H1 (cell line): ENCODE measurements at regions not wholly inside any gene's neighbourhood (a gene's known extent, or its start where the extent isn't known, plus 50 kb on each side); places are given as distances from the start of the nearest gene placed in this dataset.

Source experiments
- CTCF ChIA-PET: fragments of 300-600 bp; sonication (Branson Sonifier 250); formaldehyde crosslinking; loops from one replicate; lab custom pipeline; 2021; ENCODE audit not compliant: partially characterized antibody; lab: Charles Lee
- POLR2A ChIA-PET: fragments of 300-600 bp; sonication (Branson Sonifier 250); formaldehyde crosslinking; loops from one replicate; lab custom pipeline; 2021; ENCODE audit warnings: inconsistent platforms; ENCODE audit not compliant: partially characterized antibody; lab: Charles Lee
- DNase-seq, 2 experiments: peaks; one replicate each; pipeline versions ENCODE4 v3.0.0 to v3.0.0-alpha.2; 2010 to 2022; ENCODE audit warnings: low spot score in 2 of 2, low read depth in 1 of 2, mixed read lengths in 1 of 2
- FAIRE-seq: peaks from 2 replicates; lab custom pipeline; 2011; peaks lifted over from hg19 to GRCh38; lab: Jason Lieb, UNC
- H2AFZ ChIP-seq: 2 replicates; pipeline ENCODE4 v1.8.1; 2012; ENCODE audit warnings: low read length, inconsistent platforms
- H2AK5ac ChIP-seq: 2 replicates; pipeline ENCODE4 v1.6.1; 2013; ENCODE audit warnings: low read depth, low read length
- H2BK120ac ChIP-seq: replicated peaks from 2 replicates; pipeline ENCODE3; 2013; ENCODE audit warnings: low read depth, low read length, inconsistent platforms
- H2BK12ac ChIP-seq: 2 replicates; pipeline ENCODE4 v1.6.1; 2013; ENCODE audit warnings: low read depth, low read length
- H2BK15ac ChIP-seq: 2 replicates; pipeline ENCODE4 v1.6.1; 2013; ENCODE audit warnings: low read length
- H2BK20ac ChIP-seq: 2 replicates; pipeline ENCODE4 v1.6.1; 2013; ENCODE audit warnings: low read length
- H2BK5ac ChIP-seq: 2 replicates; pipeline ENCODE4 v1.6.1; 2013; ENCODE audit warnings: low read depth, low read length
- H3K14ac ChIP-seq: 2 replicates; pipeline ENCODE4 v1.6.1; 2013; ENCODE audit warnings: inconsistent platforms; ENCODE audit not compliant: insufficient read length
- H3K18ac ChIP-seq: 2 replicates; pipeline ENCODE4 v1.6.1; 2013; ENCODE audit warnings: low read length; ENCODE audit errors: extremely low read depth
- H3K23ac ChIP-seq: 2 replicates; pipeline ENCODE4 v1.6.1; 2013; ENCODE audit warnings: inconsistent platforms; ENCODE audit not compliant: insufficient read length
- H3K23me2 ChIP-seq: 2 replicates; pipeline ENCODE4 v1.6.1; 2013; ENCODE audit warnings: low read depth, low read length
- H3K27ac ChIP-seq: 2 replicates; pipeline ENCODE4 v1.6.1; 2011; ENCODE audit warnings: low read depth, low read length, inconsistent platforms
- H3K27me3 ChIP-seq, 4 experiments: replicated peaks in 1 of 4; 1 replicate in 1 of 4; 2 replicates in 3 of 4; pipeline versions ENCODE4 v1.6.1 to v1.8.1; 2011 to 2013; ENCODE audit warnings: low read length in 3 of 4, mild to moderate bottlenecking in 3 of 4, inconsistent platforms in 2 of 4, mixed read lengths in 2 of 4, moderate library complexity in 1 of 4; ENCODE audit not compliant: control insufficient read depth in 3 of 4, insufficient read depth in 3 of 4; ENCODE audit errors: extremely low read depth in 1 of 4
- H3K36me3 ChIP-seq, 4 experiments: 2 replicates each; pipeline versions ENCODE4 v1.6.1 to v1.8.1; 2011 to 2013; ENCODE audit warnings: mild to moderate bottlenecking in 4 of 4, low read length in 3 of 4, moderate library complexity in 2 of 4, control low read depth in 1 of 4, inconsistent platforms in 1 of 4; ENCODE audit not compliant: insufficient read depth in 4 of 4, control insufficient read depth in 2 of 4
- H3K4ac ChIP-seq: replicated peaks from 2 replicates; pipeline ENCODE3; 2013; ENCODE audit warnings: low read length, low read depth, mixed read lengths, inconsistent platforms; ENCODE audit not compliant: insufficient read length
- H3K4me1 ChIP-seq, 4 experiments: replicated peaks in 1 of 4; 1 replicate in 1 of 4; 2 replicates in 3 of 4; pipeline versions ENCODE4 v1.6.1 to v1.8.1; 2011 to 2013; ENCODE audit warnings: low read length in 3 of 4, inconsistent platforms in 2 of 4, mixed read lengths in 1 of 4; ENCODE audit not compliant: insufficient read depth in 4 of 4, control insufficient read depth in 3 of 4
- H3K4me2 ChIP-seq, 2 experiments: 2 replicates each; pipeline versions ENCODE4 v1.6.1 to v1.8.1; 2011 to 2013; ENCODE audit warnings: low read depth in 2 of 2, low read length in 2 of 2, control low read depth in 1 of 2, inconsistent platforms in 1 of 2, mild to moderate bottlenecking in 1 of 2; ENCODE audit not compliant: insufficient read depth in 1 of 2
- H3K4me3 ChIP-seq, 4 experiments: fragments of 200-600, 300-600 bp in 1 of 4; sonication (generic), shearing (Covaris generic), sonication (Bioruptor Twin) in 1 of 4; 2 replicates each; pipeline versions ENCODE4 v1.5.1 to v1.8.1; 2011 to 2016; ENCODE audit warnings: low read length in 4 of 4, low read depth in 3 of 4, control low read depth in 2 of 4, inconsistent platforms in 2 of 4, mild to moderate bottlenecking in 2 of 4, mixed read lengths in 1 of 4, moderate library complexity in 1 of 4; ENCODE audit not compliant: insufficient read depth in 2 of 4; ENCODE audit errors: extremely low read depth in 1 of 4
- H3K56ac ChIP-seq: replicated peaks from 2 replicates; pipeline ENCODE3; 2013; ENCODE audit warnings: low read depth, mild to moderate bottlenecking, mixed read lengths, low read length, inconsistent platforms; ENCODE audit not compliant: insufficient read length
- H3K79me1 ChIP-seq: 2 replicates; pipeline ENCODE4 v1.6.1; 2013; ENCODE audit warnings: low read depth, low read length, control low read depth
- H3K79me2 ChIP-seq, 2 experiments: 2 replicates each; pipeline versions ENCODE4 v1.6.1 to v1.8.1; 2012 to 2013; ENCODE audit warnings: low read length in 2 of 2, mild to moderate bottlenecking in 2 of 2, inconsistent platforms in 1 of 2; ENCODE audit not compliant: insufficient read depth in 2 of 2, control insufficient read depth in 1 of 2
- H3K9ac ChIP-seq, 4 experiments: replicated peaks in 1 of 4; 1 replicate in 1 of 4; 2 replicates in 3 of 4; pipeline versions ENCODE4 v1.6.1 to v1.8.1; 2011 to 2013; ENCODE audit warnings: low read depth in 3 of 4, low read length in 3 of 4, control low read depth in 2 of 4, mild to moderate bottlenecking in 2 of 4, moderate library complexity in 2 of 4, inconsistent platforms in 1 of 4; ENCODE audit errors: extremely low read depth in 1 of 4
- H3K9me3 ChIP-seq, 2 experiments: 2 replicates each; pipeline versions ENCODE4 v1.6.1 to v1.8.1; 2012 to 2013; ENCODE audit warnings: mild to moderate bottlenecking in 2 of 2, moderate library complexity in 2 of 2, control low read depth in 1 of 2, inconsistent platforms in 1 of 2, low read depth in 1 of 2, low read length in 1 of 2, mixed read lengths in 1 of 2; ENCODE audit not compliant: insufficient read depth in 2 of 2
- H4K20me1 ChIP-seq, 2 experiments: replicated peaks in 1 of 2; 2 replicates each; pipeline versions ENCODE3 to v1.8.1; 2011 to 2013; ENCODE audit warnings: inconsistent platforms in 2 of 2, low read length in 2 of 2, mild to moderate bottlenecking in 1 of 2; ENCODE audit not compliant: insufficient read depth in 2 of 2, control insufficient read depth in 1 of 2
- H4K5ac ChIP-seq: 2 replicates; pipeline ENCODE4 v1.6.1; 2013; ENCODE audit warnings: low read length, low read depth, mixed read lengths, inconsistent platforms; ENCODE audit not compliant: insufficient read length
- H4K8ac ChIP-seq: 2 replicates; pipeline ENCODE4 v1.8.0; 2013; ENCODE audit warnings: mild to moderate bottlenecking, moderate library complexity, low read length, inconsistent platforms; ENCODE audit not compliant: insufficient read depth; ENCODE audit errors: extremely low read depth
- H4K91ac ChIP-seq: replicated peaks from 2 replicates; pipeline ENCODE3; 2013; ENCODE audit warnings: low read length, mixed read lengths, inconsistent platforms; ENCODE audit not compliant: insufficient read length
- ASH2L ChIP-seq: fragments of 200-600, 300-600 bp; sonication (generic); IDR thresholded peaks from one replicate; pipeline ENCODE4 v1.7.1; 2017; ENCODE audit warnings: low read length
- BRCA1 ChIP-seq: IDR thresholded peaks from 2 replicates; pipeline ENCODE4 v1.6.1; 2012; ENCODE audit warnings: low read depth, low read length, improper control_type of control experiment
- CBX8 ChIP-seq: fragments of 300-800, 300-1000 bp; sonication (generic); IDR thresholded peaks from 2 replicates; pipeline ENCODE4 v1.7.1; 2016; ENCODE audit warnings: low read depth, low read length, borderline replicate concordance
- CEBPB ChIP-seq: IDR thresholded peaks from 2 replicates; pipeline ENCODE4 v1.6.1; 2012; ENCODE audit warnings: low read depth, low read length
- HDAC6 ChIP-seq: IDR thresholded peaks from one replicate; pipeline ENCODE4 v1.7.1; 2012; ENCODE audit warnings: low read depth, mild to moderate bottlenecking, inconsistent platforms, low read length, moderate library complexity
- JUND ChIP-seq: IDR thresholded peaks from 2 replicates; pipeline ENCODE4 v1.6.1; 2011; ENCODE audit warnings: mild to moderate bottlenecking, improper control_type of control experiment, low read length
- MAFK ChIP-seq: IDR thresholded peaks from 2 replicates; pipeline ENCODE4 v1.6.1; 2012; ENCODE audit warnings: low read depth, mild to moderate bottlenecking, improper control_type of control experiment, low read length
- MAX ChIP-seq: IDR thresholded peaks from 2 replicates; pipeline ENCODE4 v1.6.1; 2012; ENCODE audit warnings: inconsistent platforms
- POU5F1 ChIP-seq: IDR thresholded peaks from 2 replicates; pipeline ENCODE4 v1.6.1; 2011; ENCODE audit warnings: low read depth, mild to moderate bottlenecking, low read length, moderate library complexity
- RFX5 ChIP-seq: IDR thresholded peaks from 2 replicates; pipeline ENCODE4 v1.6.1; 2011; ENCODE audit warnings: low read depth, low read length, improper control_type of control experiment, borderline replicate concordance
- RXRA ChIP-seq: IDR thresholded peaks from 2 replicates; pipeline ENCODE4 v1.6.1; 2011; ENCODE audit warnings: low read depth, mild to moderate bottlenecking, low read length, moderate library complexity; ENCODE audit not compliant: insufficient read depth
- SP1 ChIP-seq: IDR thresholded peaks from 2 replicates; pipeline ENCODE4 v1.6.1; 2011; ENCODE audit warnings: low read depth, low read length
- SUZ12 ChIP-seq: fragments of 200-600 bp; sonication (generic); IDR thresholded peaks from 2 replicates; pipeline ENCODE4 v1.6.1; 2012; ENCODE audit warnings: mild to moderate bottlenecking, inconsistent platforms, low read length, moderate library complexity, mixed read lengths
- TAF7 ChIP-seq: optimal IDR thresholded peaks from 2 replicates; pipeline ENCODE3; 2011; ENCODE audit warnings: low read depth, mild to moderate bottlenecking, inconsistent platforms, low read length, moderate library complexity, borderline replicate concordance
- WGBS, 2 experiments: shearing (Covaris generic) in 1 of 2; methylation state at CpG; one replicate each; pipeline versions ENCODE4 v1.1.6 to v1.1.7; 2013 to 2015; ENCODE audit warnings: low lambda C conversion rate in 2 of 2, mixed read lengths in 2 of 2, inconsistent platforms in 1 of 2, low coverage in 1 of 2, missing lambda C conversion rate in 1 of 2; ENCODE audit not compliant: insufficient replicate concordance in 2 of 2, insufficient coverage in 1 of 2, insufficient read length in 1 of 2; ENCODE audit errors: extremely low coverage in 1 of 2, missing lambda C conversion rate in 1 of 2; 5-methylcytosine and 5-hydroxymethylcytosine counted together

GRCh38 chr2:9693646-9694045 lies 62.8 kb upstream of the YWHAQ start:
- no peak for DNase-seq
- Histone ChIP-seq H3K4me2 (no peak overlapping the region), H3K9ac (no peak overlapping the region), H3K23me2 (no peaks in the 10 kb centered on the region), H3K23ac (no peak overlapping the region), H3K14ac (no peak overlapping the region), H2BK15ac (no peak overlapping the region), H2BK120ac (no peak overlapping the region), H2BK20ac (no peak overlapping the region), H3K56ac (no peak overlapping the region), H3K4me3 (no peak overlapping the region), H3K18ac (no peak overlapping the region), H2BK5ac (no peak overlapping the region), H4K20me1 (no peaks in the 10 kb centered on the region), H2BK12ac (no peak overlapping the region), H4K91ac (no peak overlapping the region), H2AFZ (no peak overlapping the region), H3K27ac (no peak overlapping the region), H3K4ac (no peak overlapping the region), H2AK5ac (no peak overlapping the region), H4K8ac (no peak overlapping the region), H4K5ac (no peak overlapping the region), H3K4me1 (peaks cover 0 to 12% (median 2%) of the 10 kb centered on the region in 4 experiments; a peak in 5 of 7 replicates), H3K79me2 (no peaks in the 10 kb centered on the region), H3K27me3 (no peaks in the 10 kb centered on the region), H3K79me1 (no peaks in the 10 kb centered on the region), H3K36me3 (no peaks in the 10 kb centered on the region), H3K9me3 (no peaks in the 10 kb centered on the region)
- WGBS, 2 experiments: 91% methylated on average over 16 of the region's 16 CpGs; no CpG with 5 or more reads in 1 of the 2 experiments
- FAIRE-seq: no peak
- CTCF ChIA-PET: interaction anchor here (0.9 to 1.0 kb wide), 2 partner anchors 10 to 14 kb away, joined by 3 read pairs; no protein-coding TSS in a partner anchor
- POLR2A ChIA-PET: interaction anchor here (1.6 kb wide), 1 partner anchor 63 kb away, joined by 7 read pairs; the partner anchor contains the start of gene YWHAQ
- no peak for TF ChIP-seq BRCA1
- TF ChIP-seq RXRA: no peak
- no peak for TF ChIP-seq JUND
- TF ChIP-seq ASH2L: no peak
- TF ChIP-seq MAX: no peak
- no peak for TF ChIP-seq CBX8
- TF ChIP-seq SP1: no peak
- no peak for TF ChIP-seq CEBPB
- TF ChIP-seq MAFK: no peak
- TF ChIP-seq TAF7: no peak
- TF ChIP-seq POU5F1: no peak
- no peak for TF ChIP-seq HDAC6
- TF ChIP-seq RFX5: no peak
- no peak for TF ChIP-seq SUZ12
